HepG2 (cell line): ENCODE measurements at regions not wholly inside any gene's neighbourhood (a gene's known extent, or its start where the extent isn't known, plus 50 kb on each side); places are given as distances from the start of the nearest gene placed in this dataset.

Experiments used
- ATAC-seq: fragments of 200-7000 bp; cut with Tn5 transposase; 3 replicates; pipeline ENCODE4 v1.9.1; 2020; ENCODE audit warnings: mild to moderate bottlenecking, moderate library complexity
- BruUV-seq: library from RNA; stranded (reverse); fragments of 400-500 nt; replicated peaks from 2 replicates; lab custom pipeline; 2021; lab: Mats Ljungman, UMichigan
- CTCF ChIA-PET: fragments of 300-600 bp; formaldehyde crosslinking; extraction: SDS; loops from one replicate; lab custom pipeline; 2021; ENCODE audit warnings: low total read pairs, inconsistent platforms, low intra/inter-chr PET ratio; lab: Yijun Ruan, JAX
- POLR2A ChIA-PET: fragments of 350-600 bp; sonication (Branson Sonifier 250); formaldehyde crosslinking; loops from one replicate; lab custom pipeline; 2020; ENCODE audit warnings: antibody characterized with exemption, inconsistent platforms; lab: Yijun Ruan, JAX
- DNase-seq: peaks from one replicate; pipeline ENCODE4 v3.0.0-alpha.2; 2015; ENCODE audit warnings: low spot score
- FAIRE-seq: peaks from 3 replicates; lab custom pipeline; 2011; peaks lifted over from hg19 to GRCh38; lab: Jason Lieb, UNC
- H2AFZ ChIP-seq: one replicate; pipeline ENCODE4 v1.6.1; 2011; ENCODE audit warnings: low read length, inconsistent platforms
- H3K27ac ChIP-seq: fragments of 300-600 bp; 3 replicates; pipeline ENCODE4 v1.8.0; 2011; ENCODE audit warnings: mixed run types, mild to moderate bottlenecking, mixed read lengths, low read length, inconsistent platforms; ENCODE audit not compliant: insufficient read depth; ENCODE audit errors: extremely low read length
- H3K27me3 ChIP-seq, 2 experiments: fragments of 200-600 bp in 1 of 2; 2 replicates in 1 of 2; 3 replicates in 1 of 2; pipeline versions ENCODE4 v1.6.0 to v1.8.0; 2011; ENCODE audit warnings: low read length in 2 of 2, mild to moderate bottlenecking in 2 of 2, moderate library complexity in 2 of 2, inconsistent platforms in 1 of 2; ENCODE audit not compliant: insufficient read depth in 2 of 2, control insufficient read depth in 1 of 2
- H3K36me3 ChIP-seq, 2 experiments: fragments of 200-600 bp in 1 of 2; replicated peaks in 1 of 2; 2 replicates in 1 of 2; 3 replicates in 1 of 2; pipeline versions ENCODE4 v1.5.1 to v1.8.0; 2011; ENCODE audit warnings: low read length in 2 of 2, inconsistent platforms in 1 of 2; ENCODE audit not compliant: insufficient read depth in 2 of 2, control insufficient read depth in 1 of 2
- H3K4me1 ChIP-seq: 2 replicates; pipeline ENCODE4 v1.5.1; 2012; ENCODE audit warnings: low read length, inconsistent platforms; ENCODE audit not compliant: insufficient read depth
- H3K4me2 ChIP-seq: 2 replicates; pipeline ENCODE4 v1.6.0; 2011; ENCODE audit warnings: low read depth, low read length, inconsistent platforms
- H3K4me3 ChIP-seq, 3 experiments: fragments of 200-600 bp in 1 of 3; sonication (generic), shearing (Covaris generic) in 1 of 3; replicated peaks in 1 of 3; 2 replicates each; pipeline ENCODE4 v1.5.1; 2011 to 2016; ENCODE audit warnings: low read length in 3 of 3, inconsistent platforms in 2 of 3, low read depth in 2 of 3, mild to moderate bottlenecking in 2 of 3, control low read depth in 1 of 3, mixed read lengths in 1 of 3; ENCODE audit not compliant: insufficient read depth in 1 of 3
- H3K79me2 ChIP-seq: one replicate; pipeline ENCODE4 v1.6.1; 2011; ENCODE audit warnings: low read length, inconsistent platforms; ENCODE audit not compliant: insufficient read depth
- H3K9ac ChIP-seq: 2 replicates; pipeline ENCODE4 v1.6.0; 2011; ENCODE audit warnings: mild to moderate bottlenecking, low read depth, low read length, inconsistent platforms; ENCODE audit not compliant: insufficient read depth
- H3K9me3 ChIP-seq: 2 replicates; pipeline ENCODE4 v1.5.1; 2012; ENCODE audit warnings: mild to moderate bottlenecking, low read length
- H4K20me1 ChIP-seq: 2 replicates; pipeline ENCODE4 v1.6.0; 2011; ENCODE audit warnings: inconsistent platforms, mild to moderate bottlenecking, low read length, moderate library complexity; ENCODE audit not compliant: insufficient read depth
- CEBPB ChIP-seq: IDR thresholded peaks from 2 replicates; pipeline ENCODE4 v1.6.1; 2011; ENCODE audit warnings: low read depth, low read length, improper control_type of control experiment, borderline replicate concordance
- SETDB1 ChIP-seq: sonication (generic); formaldehyde crosslinking; IDR thresholded peaks from 2 replicates; pipeline ENCODE4 v1.5.1; 2020; ENCODE audit warnings: missing genetic modification reagents, mild to moderate bottlenecking, borderline replicate concordance
- XBP1 ChIP-seq: sonication (generic); formaldehyde crosslinking; IDR thresholded peaks from 2 replicates; pipeline ENCODE4 v1.5.0; 2020; ENCODE audit warnings: missing genetic modification reagents
- ZNF274 ChIP-seq: sonication (generic); formaldehyde crosslinking; IDR thresholded peaks from 2 replicates; pipeline ENCODE4 v1.5.1; 2020; ENCODE audit warnings: mild to moderate bottlenecking, missing genetic modification reagents
- ZNF296 ChIP-seq: sonication (generic); formaldehyde crosslinking; conservative IDR thresholded peaks from 2 replicates; pipeline ENCODE4 v1.5.0; 2020; ENCODE audit warnings: mild to moderate bottlenecking, missing genetic modification reagents
- WGBS: methylation state at CpG from one replicate; pipeline ENCODE4 v1.1.6; 2017; ENCODE audit warnings: low lambda C conversion rate; 5-methylcytosine and 5-hydroxymethylcytosine counted together
- in situ Hi-C: cut with HindIII; loops from 2 replicates; pipeline ENCODE4 v1.10.0; 2017; ENCODE audit warnings: low pct_unique_long_range_greater_than_20kb; ENCODE audit not compliant: extremely low pct_ligation_motif_present
- intact Hi-C: fragments of 100-400 bp; cut with micrococcal nuclease; formaldehyde crosslinking; loops from one replicate; pipeline ENCODE4 v1.10.0; 2022; ENCODE audit not compliant: unreplicated experiment

- H3K4me3 ChIP-seq: no peak overlapping the region
- in situ Hi-C loops: no loop called here
- no peaks in the 10 kb centered on the region for H3K4me1 ChIP-seq
Observed at GRCh38 chr16:31754998-31755615, 118.5 kb upstream of the ZNF267 start.

DNA sequence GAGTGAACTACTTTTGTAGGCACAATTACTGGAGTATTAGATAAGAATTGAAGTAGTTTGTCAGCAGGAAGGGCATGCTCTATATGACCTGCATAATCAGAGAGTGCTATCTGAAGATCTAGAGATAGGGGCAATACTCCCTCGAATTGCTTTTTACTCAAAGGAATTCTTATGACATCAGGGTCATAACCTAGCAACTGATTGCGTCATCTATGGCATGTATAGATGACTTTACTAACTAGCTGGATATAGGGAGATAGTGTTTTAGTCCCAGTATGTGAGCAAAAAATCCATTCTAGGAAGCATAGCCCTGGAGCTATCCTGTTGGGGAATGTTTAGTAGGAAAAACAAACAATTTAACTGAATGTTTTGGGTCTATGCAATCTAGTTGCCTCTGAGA is 109.5 kb upstream of the ZNF267 start:
- CTCF ChIA-PET: no interaction called here
- ATAC-seq (no peak), DNase-seq (no peak), FAIRE-seq (no peak)
- Histone ChIP-seq H3K36me3 (no peaks in the 10 kb centered on the region), H3K27ac (no peak overlapping the region), H2AFZ (no peak overlapping the region), H3K9ac (no peak overlapping the region), H3K79me2 (no peaks in the 10 kb centered on the region), H3K4me1 (no peaks in the 10 kb centered on the region), H3K4me2 (no peak overlapping the region), H3K9me3 (peaks cover 88% of the 10 kb centered on the region), H3K27me3 (no peaks in the 10 kb centered on the region), H3K4me3 (no peak overlapping the region), H4K20me1 (no peaks in the 10 kb centered on the region)
- no TSS peak for BruUV-seq
- 55% methylated on average over 2 of the region's 2 CpGs for WGBS
- intact Hi-C loops: no loop called here
- POLR2A ChIA-PET: no interaction called here
- TF ChIP-seq CEBPB (peak; percentile 78), XBP1 (no peak)
- in situ Hi-C loops: no loop called here

More at GRCh38 chr16:31754998-31755615, 118.5 kb upstream of the ZNF267 start:
- no TSS peak for BruUV-seq
- Histone ChIP-seq H2AFZ (no peak overlapping the region), H3K79me2 (no peaks in the 10 kb centered on the region), H4K20me1 (no peaks in the 10 kb centered on the region), H3K36me3 (peaks cover 5 to 20% of the 10 kb centered on the region in 2 experiments), H3K9ac (no peak overlapping the region), H3K9me3 (peaks cover 93% of the 10 kb centered on the region), H3K27me3 (no peaks in the 10 kb centered on the region), H3K27ac (no peak overlapping the region), H3K4me2 (no peak overlapping the region)
- FAIRE-seq (no peak), DNase-seq (no peak), ATAC-seq (no peak)
- ChIA-PET CTCF (no interaction called here), POLR2A (no interaction called here)
- WGBS: 98% methylated on average over 7 of the region's 7 CpGs
- intact Hi-C loops: no loop called here
- no peak for TF ChIP-seq ZNF296 (CRISPR knock-in tag)
- TF ChIP-seq ZNF274 (CRISPR knock-in tag): peak; percentile 99; the same call in 1 of the 2 replicates
- peak; percentile 7; the same call in 1 of the 2 replicates for TF ChIP-seq SETDB1 (CRISPR knock-in tag)
